ENCODE measurements at regions not wholly inside any gene's neighbourhood (a gene's known extent, or its start where the extent isn't known, plus 50 kb on each side); places are given as distances from the start of the nearest gene placed in this dataset.
"Not testable (repeated sequence)": the region's sequence is repeated elsewhere in the genome, so short reads cannot be mapped to it uniquely, and the experiment has no call there.

- no peak for ATAC-seq
Observed at GRCh38 chr15:70602834-70603560, 160.4 kb downstream of the UACA start.

- ATAC-seq: no peak
Observed at GRCh38 chr15:70602281-70602680, 161.1 kb downstream of the UACA start.

GRCh38 chr15:70597945-70598344 lies 165.4 kb downstream of the UACA start:
- no peak for ATAC-seq

GRCh38 chr15:70597056-70597603 lies 166.2 kb downstream of the UACA start:
- ATAC-seq: no peak

- ATAC-seq: no peak
Observed at GRCh38 chr15:70596354-70597055, 166.9 kb downstream of the UACA start.

GRCh38 chr15:70593795-70594194 lies 169.6 kb downstream of the UACA start:
- ATAC-seq: no peak

- no peak for ATAC-seq
Observed at GRCh38 chr15:70589728-70590127, 173.6 kb downstream of the UACA start.

- no peak for ATAC-seq
Observed at GRCh38 chr15:70589221-70589620, 174.1 kb downstream of the UACA start.

- no peak for ATAC-seq
Observed at GRCh38 chr15:70588613-70589012, 174.7 kb downstream of the UACA start.

- no peak for ATAC-seq
Observed at GRCh38 chr15:70587896-70588567, 175.3 kb downstream of the UACA start.

- not testable (repeated sequence) for ATAC-seq
Observed at GRCh38 chr15:70587012-70587634, 176.2 kb downstream of the UACA start.

- no peak for ATAC-seq
Observed at GRCh38 chr15:70586241-70586640, 177.1 kb downstream of the UACA start.

- no peak for ATAC-seq
Observed at GRCh38 chr15:70585707-70586034, 177.7 kb downstream of the UACA start.

GRCh38 chr15:70584838-70585706 lies 178.3 kb downstream of the UACA start:
- ATAC-seq: no peak

GRCh38 chr15:70584441-70584837 lies 178.9 kb downstream of the UACA start:
- ATAC-seq: no peak

GRCh38 chr15:70583006-70583405 lies 180.4 kb downstream of the UACA start:
- ATAC-seq: no peak

GRCh38 chr15:70582143-70582945 lies 181.0 kb downstream of the UACA start:
- no peak for ATAC-seq

- no peak for ATAC-seq
Observed at GRCh38 chr15:70580958-70581357, 182.4 kb downstream of the UACA start.

- no peak for ATAC-seq
Observed at GRCh38 chr15:70580286-70580685, 183.1 kb downstream of the UACA start.

GRCh38 chr15:70579766-70580165 lies 183.6 kb downstream of the UACA start:
- no peak for ATAC-seq

GRCh38 chr15:70578196-70578595 lies 185.2 kb downstream of the UACA start:
- no peak for ATAC-seq
